Gastrocnemius medialis (tissue), 4 donors: ENCODE measurements at regions not wholly inside any gene's neighbourhood (a gene's known extent, or its start where the extent isn't known, plus 50 kb on each side); places are given as distances from the start of the nearest gene placed in this dataset.

Experiments used
- POLR2A ChIP-seq, 2 donors: fragments of 450-650 bp; IDR thresholded peaks; one replicate each; pipeline ENCODE4 v1.6.1; 2017; ENCODE audit warnings: antibody characterized with exemption in 2 of 2, mild to moderate bottlenecking in 2 of 2, moderate library complexity in 2 of 2
- TF ChIP-seq, protein P1 (sequence below), 5 experiments: fragments of 450-650 bp in 3 of 5; fragments of 200-600 bp in 2 of 5; sonication (generic) in 2 of 5; IDR thresholded peaks in 4 of 5; conservative IDR thresholded peaks in 1 of 5; 1 replicate in 4 of 5; 2 replicates in 1 of 5; pipeline ENCODE4 v1.5.1; 2016 to 2019; ENCODE audit warnings: antibody characterized with exemption in 5 of 5, mild to moderate bottlenecking in 3 of 5, moderate library complexity in 3 of 5

DNA sequence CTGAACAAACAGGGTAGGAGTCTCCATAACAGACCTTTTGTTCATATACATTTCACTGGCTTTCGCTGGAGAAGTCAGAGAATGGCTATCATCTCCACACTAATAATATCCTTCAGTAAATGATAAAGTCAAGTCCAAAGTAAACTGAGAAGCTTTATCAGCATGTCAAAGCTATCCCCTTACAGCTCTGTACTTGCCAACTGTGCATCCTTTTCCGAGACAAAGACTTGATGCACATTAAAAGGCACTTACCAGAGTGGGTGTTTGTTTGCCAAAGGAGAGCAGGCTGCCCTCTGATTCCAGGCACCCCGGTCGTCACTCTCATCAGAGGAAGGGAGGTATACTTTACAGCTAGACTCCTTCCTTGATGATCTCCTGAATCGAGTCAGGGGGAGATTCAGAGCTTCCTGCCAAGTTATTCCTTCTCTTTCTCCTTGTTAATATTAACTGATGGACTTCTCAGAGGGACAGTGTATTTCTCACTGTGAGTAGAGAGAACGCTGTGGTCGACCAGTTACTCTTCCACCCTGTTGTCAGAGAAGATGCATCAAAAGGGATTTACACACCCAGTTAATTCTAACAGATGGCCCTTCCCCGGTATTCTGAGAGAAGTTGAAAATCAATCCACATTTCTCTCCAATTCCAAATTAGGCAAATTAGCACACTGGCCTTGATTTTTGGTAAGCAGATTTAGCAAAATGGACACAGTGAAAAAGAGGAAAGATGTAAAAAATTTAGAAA lies 504.7 kb upstream of the NR2F2 start:
- TF ChIP-seq, protein P1, sequence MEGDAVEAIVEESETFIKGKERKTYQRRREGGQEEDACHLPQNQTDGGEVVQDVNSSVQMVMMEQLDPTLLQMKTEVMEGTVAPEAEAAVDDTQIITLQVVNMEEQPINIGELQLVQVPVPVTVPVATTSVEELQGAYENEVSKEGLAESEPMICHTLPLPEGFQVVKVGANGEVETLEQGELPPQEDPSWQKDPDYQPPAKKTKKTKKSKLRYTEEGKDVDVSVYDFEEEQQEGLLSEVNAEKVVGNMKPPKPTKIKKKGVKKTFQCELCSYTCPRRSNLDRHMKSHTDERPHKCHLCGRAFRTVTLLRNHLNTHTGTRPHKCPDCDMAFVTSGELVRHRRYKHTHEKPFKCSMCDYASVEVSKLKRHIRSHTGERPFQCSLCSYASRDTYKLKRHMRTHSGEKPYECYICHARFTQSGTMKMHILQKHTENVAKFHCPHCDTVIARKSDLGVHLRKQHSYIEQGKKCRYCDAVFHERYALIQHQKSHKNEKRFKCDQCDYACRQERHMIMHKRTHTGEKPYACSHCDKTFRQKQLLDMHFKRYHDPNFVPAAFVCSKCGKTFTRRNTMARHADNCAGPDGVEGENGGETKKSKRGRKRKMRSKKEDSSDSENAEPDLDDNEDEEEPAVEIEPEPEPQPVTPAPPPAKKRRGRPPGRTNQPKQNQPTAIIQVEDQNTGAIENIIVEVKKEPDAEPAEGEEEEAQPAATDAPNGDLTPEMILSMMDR (IDR thresholded peaks at IDR 0.05 in 4 of 5, conservative IDR thresholded peaks at IDR 0.05 in 1 of 5) = no peak
- TF ChIP-seq POLR2A (IDR thresholded peaks at IDR 0.05) = no peak
